Keratinocyte (primary cell): ENCODE measurements at regions not wholly inside any gene's neighbourhood (a gene's known extent, or its start where the extent isn't known, plus 50 kb on each side); places are given as distances from the start of the nearest gene placed in this dataset.

Source experiments
- DNase-seq: peaks from one replicate; pipeline ENCODE4 v3.0.0-alpha.2; 2011; ENCODE audit warnings: low read depth, missing footprints, low spot score
- FAIRE-seq: peaks from 2 replicates; lab custom pipeline; 2011; peaks lifted over from hg19 to GRCh38; lab: Jason Lieb, UNC
- H2AFZ ChIP-seq: 2 replicates; pipeline ENCODE4 v1.6.0; 2012; ENCODE audit warnings: low read length, control low read depth, inconsistent platforms; ENCODE audit not compliant: control insufficient read depth
- H3K27ac ChIP-seq: 2 replicates; pipeline ENCODE4 v1.5.1; 2011; ENCODE audit warnings: low read length; ENCODE audit not compliant: control insufficient read depth, insufficient read depth
- H3K27me3 ChIP-seq: 3 replicates; pipeline ENCODE4 v1.6.0; 2011; ENCODE audit warnings: low read length; ENCODE audit not compliant: control insufficient read depth, insufficient read depth; ENCODE audit errors: extremely low read depth
- H3K36me3 ChIP-seq, 2 experiments: 2 replicates in 1 of 2; 3 replicates in 1 of 2; pipeline ENCODE4 v1.5.1; 2011; ENCODE audit warnings: low read length in 2 of 2, mild to moderate bottlenecking in 1 of 2; ENCODE audit not compliant: control insufficient read depth in 2 of 2, insufficient read depth in 2 of 2; ENCODE audit errors: extremely low read depth in 1 of 2
- H3K4me1 ChIP-seq: 3 replicates; pipeline ENCODE4 v1.5.1; 2011; ENCODE audit warnings: low read length; ENCODE audit not compliant: control insufficient read depth, insufficient read depth; ENCODE audit errors: extremely low read depth
- H3K4me2 ChIP-seq: 3 replicates; pipeline ENCODE4 v1.6.0; 2011; ENCODE audit warnings: low read depth, low read length; ENCODE audit not compliant: control insufficient read depth, insufficient read depth; ENCODE audit errors: extremely low read depth
- H3K4me3 ChIP-seq, 3 experiments: fragments of 200-600 bp in 1 of 3; sonication (generic) in 1 of 3; 2 replicates in 2 of 3; 3 replicates in 1 of 3; pipeline ENCODE4 v1.5.1; 2011 to 2016; ENCODE audit warnings: low read length in 3 of 3, mild to moderate bottlenecking in 3 of 3, control low read depth in 2 of 3, inconsistent platforms in 1 of 3, low read depth in 1 of 3, mixed read lengths in 1 of 3, mixed run types in 1 of 3, moderate library complexity in 1 of 3; ENCODE audit not compliant: control insufficient read depth in 2 of 3, insufficient read depth in 2 of 3; ENCODE audit errors: extremely low read depth in 1 of 3
- H3K79me2 ChIP-seq: 2 replicates; pipeline ENCODE4 v1.6.0; 2012; ENCODE audit warnings: low read length; ENCODE audit not compliant: control insufficient read depth, insufficient read depth
- H3K9ac ChIP-seq: 3 replicates; pipeline ENCODE4 v1.6.0; 2011; ENCODE audit warnings: low read length; ENCODE audit not compliant: control insufficient read depth, insufficient read depth; ENCODE audit errors: extremely low read depth
- H3K9me1 ChIP-seq: 3 replicates; pipeline ENCODE4 v1.6.0; 2011; ENCODE audit warnings: low read length; ENCODE audit not compliant: control insufficient read depth, insufficient read depth; ENCODE audit errors: extremely low read depth
- H3K9me3 ChIP-seq: 2 replicates; pipeline ENCODE4 v1.5.1; 2012; ENCODE audit warnings: low read depth, low read length; ENCODE audit not compliant: control insufficient read depth
- H4K20me1 ChIP-seq: 3 replicates; pipeline ENCODE4 v1.6.0; 2011; ENCODE audit warnings: low read length; ENCODE audit not compliant: control insufficient read depth, insufficient read depth; ENCODE audit errors: extremely low read depth
- EZH2 ChIP-seq: IDR thresholded peaks from one replicate; pipeline ENCODE4 v1.6.1; 2012; ENCODE audit warnings: inconsistent platforms, mild to moderate bottlenecking, low read length, moderate library complexity
- dilution Hi-C: fragments of 300-500 bp; cut with MboI; formaldehyde crosslinking; loops from one replicate; pipeline ENCODE4 v1.7.0; 2020; ENCODE audit warnings: low sequenced_read_pairs; ENCODE audit not compliant: extremely low pct_ligation_motif_present
- TF ChIP-seq, protein P1 (sequence below), 3 experiments: IDR thresholded peaks in 1 of 3; conservative IDR thresholded peaks in 1 of 3; optimal IDR thresholded peaks in 1 of 3; 2 replicates in 2 of 3; 3 replicates in 1 of 3; pipeline versions ENCODE3 to v1.5.1; 2011; ENCODE audit warnings: low read length in 3 of 3, mild to moderate bottlenecking in 3 of 3, moderate library complexity in 2 of 3, control low read depth in 1 of 3, inconsistent platforms in 1 of 3; ENCODE audit not compliant: insufficient read depth in 2 of 3; ENCODE audit errors: extremely low read depth in 1 of 3

DNA sequence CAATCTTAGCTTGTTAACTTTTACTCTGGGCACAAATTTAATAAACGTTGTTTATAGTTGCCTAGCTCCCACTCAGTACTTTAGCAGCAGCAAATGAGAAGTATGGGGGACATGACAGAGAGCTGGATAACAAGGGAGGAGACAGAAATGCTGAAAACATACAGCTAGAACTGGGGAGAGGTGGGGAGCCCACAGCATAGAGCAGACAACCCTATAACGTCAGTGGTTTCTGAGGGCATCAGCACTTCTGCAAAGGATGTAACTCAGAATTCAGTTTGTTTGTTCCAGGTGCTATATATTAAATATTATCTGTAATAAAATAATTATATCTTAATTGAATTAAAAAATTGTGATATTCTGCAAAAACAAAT, 1098.7 kb upstream of the FANCL start:
- dilution Hi-C loops, result no loop called here
- H3K4me3 ChIP-seq, result no peak overlapping the region

DNA sequence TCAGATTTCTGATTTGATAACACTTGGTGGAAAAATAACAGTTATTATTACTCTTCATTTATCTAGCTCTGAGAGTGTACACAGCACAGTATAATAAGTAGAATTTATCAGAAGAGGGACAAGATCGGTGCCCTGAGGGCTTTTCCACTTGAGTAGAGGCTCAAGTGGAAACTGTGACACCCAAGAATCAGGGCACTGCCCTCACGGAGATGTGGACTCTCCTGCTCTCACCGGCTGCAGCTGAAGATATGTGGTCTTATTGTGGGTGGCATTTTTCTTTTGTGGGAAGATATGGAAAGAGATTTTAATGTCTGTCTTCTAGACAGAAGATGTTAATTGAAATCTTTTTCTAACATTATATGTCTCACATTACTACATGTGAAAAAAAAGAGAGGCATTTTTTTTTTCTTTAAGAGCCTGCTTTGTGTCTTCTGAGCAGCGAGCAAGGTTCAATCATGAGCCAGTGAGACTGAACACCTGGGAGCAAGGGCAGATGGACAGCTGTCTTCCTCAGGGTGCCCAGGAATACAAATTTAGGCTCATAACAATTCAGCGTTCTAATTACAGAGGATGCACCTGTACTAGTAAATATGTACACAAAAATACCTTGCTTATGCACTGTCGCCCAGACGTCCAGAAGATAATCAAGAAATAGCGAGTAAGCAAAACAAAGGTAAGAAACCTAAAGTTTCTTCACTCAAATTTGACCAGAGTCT, 1098.2 kb upstream of the FANCL start:
- TF ChIP-seq EZH2, result no peak
- TF ChIP-seq, protein P1, sequence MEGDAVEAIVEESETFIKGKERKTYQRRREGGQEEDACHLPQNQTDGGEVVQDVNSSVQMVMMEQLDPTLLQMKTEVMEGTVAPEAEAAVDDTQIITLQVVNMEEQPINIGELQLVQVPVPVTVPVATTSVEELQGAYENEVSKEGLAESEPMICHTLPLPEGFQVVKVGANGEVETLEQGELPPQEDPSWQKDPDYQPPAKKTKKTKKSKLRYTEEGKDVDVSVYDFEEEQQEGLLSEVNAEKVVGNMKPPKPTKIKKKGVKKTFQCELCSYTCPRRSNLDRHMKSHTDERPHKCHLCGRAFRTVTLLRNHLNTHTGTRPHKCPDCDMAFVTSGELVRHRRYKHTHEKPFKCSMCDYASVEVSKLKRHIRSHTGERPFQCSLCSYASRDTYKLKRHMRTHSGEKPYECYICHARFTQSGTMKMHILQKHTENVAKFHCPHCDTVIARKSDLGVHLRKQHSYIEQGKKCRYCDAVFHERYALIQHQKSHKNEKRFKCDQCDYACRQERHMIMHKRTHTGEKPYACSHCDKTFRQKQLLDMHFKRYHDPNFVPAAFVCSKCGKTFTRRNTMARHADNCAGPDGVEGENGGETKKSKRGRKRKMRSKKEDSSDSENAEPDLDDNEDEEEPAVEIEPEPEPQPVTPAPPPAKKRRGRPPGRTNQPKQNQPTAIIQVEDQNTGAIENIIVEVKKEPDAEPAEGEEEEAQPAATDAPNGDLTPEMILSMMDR (optimal IDR thresholded peaks at IDR 0.05 in 1 of 3, IDR thresholded peaks at IDR 0.05 in 1 of 3, conservative IDR thresholded peaks at IDR 0.05 in 1 of 3; ENCODE audit: extremely low read depth in 1 of 3, insufficient read depth in 2 of 3, low read length in 3 of 3), result no peak
- no peak for FAIRE-seq
- Histone ChIP-seq H3K36me3 (no peaks in the 10 kb centered on the region), H2AFZ (no peak overlapping the region), H3K79me2 (no peaks in the 10 kb centered on the region), H4K20me1 (no peaks in the 10 kb centered on the region), H3K27ac (no peak overlapping the region), H3K27me3 (no peaks in the 10 kb centered on the region), H3K4me3 (no peak overlapping the region), H3K9me1 (no peaks in the 10 kb centered on the region), H3K9me3 (no peaks in the 10 kb centered on the region), H3K4me1 (no peaks in the 10 kb centered on the region), H3K9ac (no peak overlapping the region), H3K4me2 (no peak overlapping the region)
- no peak for DNase-seq
- dilution Hi-C loops, result no loop called here

More for the DNA sequence above, 1098.7 kb upstream of the FANCL start:
- Histone ChIP-seq H3K9me1 (no peaks in the 10 kb centered on the region), H3K9ac (no peak overlapping the region), H2AFZ (no peak overlapping the region), H3K27ac (no peak overlapping the region), H3K27me3 (no peaks in the 10 kb centered on the region), H4K20me1 (no peaks in the 10 kb centered on the region), H3K9me3 (no peaks in the 10 kb centered on the region), H3K79me2 (no peaks in the 10 kb centered on the region), H3K36me3 (no peaks in the 10 kb centered on the region), H3K4me1 (no peaks in the 10 kb centered on the region), H3K4me2 (no peak overlapping the region)
- DNase-seq (no peak), FAIRE-seq (no peak)
- no peak for TF ChIP-seq EZH2
- TF ChIP-seq, protein P1 (optimal IDR thresholded peaks at IDR 0.05 in 1 of 3, IDR thresholded peaks at IDR 0.05 in 1 of 3, conservative IDR thresholded peaks at IDR 0.05 in 1 of 3; ENCODE audit: extremely low read depth in 1 of 3, insufficient read depth in 2 of 3, low read length in 3 of 3), result no peak
